ENCODE measurements at regions not wholly inside any gene's neighbourhood (a gene's known extent, or its start where the extent isn't known, plus 50 kb on each side); places are given as distances from the start of the nearest gene placed in this dataset.
"Not testable (repeated sequence)": the region's sequence is repeated elsewhere in the genome, so short reads cannot be mapped to it uniquely, and the experiment has no call there.

GRCh38 chr7:109386959-109387358 lies 817.3 kb downstream of the DNAJB9 start:
- Histone ChIP-seq H3K9me3 (replicated peaks) (no peaks in the 10 kb centered on the region), H3K27me3 (replicated peaks) (no peaks in the 10 kb centered on the region), H3K27ac (no peak overlapping the region), H3K36me3 (no peaks in the 10 kb centered on the region), H3K4me3 (no peak overlapping the region), H3K4me1 (replicated peaks) (no peaks in the 10 kb centered on the region)
- DNase-seq (ENCODE audit: low read depth in 1 of 2, low spot score in 2 of 2): no peak

DNA sequence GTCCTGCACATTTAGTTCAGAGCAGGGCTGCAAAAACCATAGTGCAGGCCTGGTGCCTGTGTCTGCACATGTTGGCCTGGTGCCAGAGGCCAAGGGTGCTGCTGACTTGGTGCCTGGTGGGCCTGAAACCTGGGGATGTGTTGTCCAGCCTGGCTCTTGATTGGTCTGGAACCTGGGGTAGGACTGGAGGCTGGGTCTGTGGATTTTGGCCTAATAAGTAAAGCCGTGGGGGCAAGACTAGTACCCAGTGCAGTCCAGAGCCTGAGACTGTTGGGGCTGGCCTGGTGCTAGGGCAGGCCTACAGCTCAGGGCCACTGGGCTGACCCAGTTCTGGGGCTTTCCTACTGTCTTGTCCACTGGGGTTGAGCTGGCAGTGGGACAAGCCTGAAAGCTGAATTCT lies 817.9 kb downstream of the DNAJB9 start:
- Histone ChIP-seq H3K27ac (no peak overlapping the region), H3K9me3 (replicated peaks) (no peaks in the 10 kb centered on the region), H3K4me1 (replicated peaks) (no peaks in the 10 kb centered on the region), H3K36me3 (no peaks in the 10 kb centered on the region), H3K27me3 (replicated peaks) (no peaks in the 10 kb centered on the region), H3K4me3 (no peak overlapping the region)
- DNase-seq (ENCODE audit: low read depth in 1 of 2, low spot score in 2 of 2): peak in 1 of 2 experiments; percentile 28

- Histone ChIP-seq H3K27ac (no peak overlapping the region), H3K36me3 (no peaks in the 10 kb centered on the region), H3K4me3 (no peak overlapping the region), H3K9me3 (replicated peaks) (no peaks in the 10 kb centered on the region), H3K27me3 (replicated peaks) (no peaks in the 10 kb centered on the region), H3K4me1 (replicated peaks) (no peaks in the 10 kb centered on the region)
- no peak for DNase-seq (ENCODE audit: low read depth in 1 of 2, low spot score in 2 of 2)
Observed at GRCh38 chr7:109391240-109391639, 821.6 kb downstream of the DNAJB9 start.

DNA sequence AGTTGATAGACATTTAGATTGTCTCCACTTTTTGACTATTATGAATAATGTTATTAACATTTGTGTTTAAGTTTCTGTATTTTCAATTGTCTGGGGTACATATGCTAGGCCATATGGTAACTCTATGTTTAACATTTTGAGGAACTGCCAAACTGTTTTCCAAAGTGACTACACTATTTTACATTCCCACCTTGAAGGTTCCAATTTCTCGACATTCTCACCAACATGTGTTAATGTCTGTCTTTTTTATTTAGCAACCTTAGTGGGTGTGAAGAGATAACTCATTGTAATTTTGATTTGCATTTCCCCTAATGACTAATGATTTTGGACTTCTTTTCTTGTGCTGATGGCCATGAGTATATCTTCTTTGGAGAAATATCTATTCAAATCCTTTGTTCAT lies 832.4 kb downstream of the DNAJB9 start:
- Histone ChIP-seq H3K4me1 (replicated peaks) (no peaks in the 10 kb centered on the region), H3K27ac (no peak overlapping the region), H3K27me3 (replicated peaks) (no peaks in the 10 kb centered on the region), H3K9me3 (replicated peaks) (no peaks in the 10 kb centered on the region), H3K36me3 (no peaks in the 10 kb centered on the region), H3K4me3 (no peak overlapping the region)
- no peak for DNase-seq (ENCODE audit: low read depth in 1 of 2, low spot score in 2 of 2)

- no peaks in the 10 kb centered on the region for H3K9me3 ChIP-seq (replicated peaks)
- no peaks in the 10 kb centered on the region for H3K4me1 ChIP-seq (replicated peaks)
- no peaks in the 10 kb centered on the region for H3K36me3 ChIP-seq
- no peak overlapping the region for H3K27ac ChIP-seq
- no peak overlapping the region for H3K4me3 ChIP-seq
- H3K27me3 ChIP-seq (replicated peaks): no peaks in the 10 kb centered on the region
- DNase-seq (ENCODE audit: low read depth in 1 of 2, low spot score in 2 of 2): no peak
Observed at GRCh38 chr7:109407756-109408155, 838.1 kb downstream of the DNAJB9 start.

DNA sequence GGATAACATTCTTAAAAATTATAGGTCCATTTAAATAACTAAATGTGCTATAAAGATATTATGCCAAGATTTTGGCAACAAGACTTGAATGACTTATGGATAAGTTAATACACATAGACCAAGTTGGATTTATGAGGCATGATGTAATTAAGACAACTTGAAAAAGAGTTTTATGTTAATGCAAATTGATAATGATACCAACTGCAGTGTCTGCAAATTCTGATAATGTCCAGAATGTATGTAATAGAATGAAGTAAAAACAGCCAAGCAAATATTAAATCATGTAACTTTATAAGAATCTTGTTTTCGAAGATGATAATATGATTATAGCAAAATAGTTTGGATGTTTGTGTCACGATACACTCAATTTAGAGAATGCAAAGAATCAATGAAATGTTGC lies 868.3 kb downstream of the DNAJB9 start:
- Histone ChIP-seq H3K9me3 (replicated peaks) (0 out of 2 replicates have a peak, but pooled peaks cover 2% of the 10 kb centered on the region), H3K27ac (no peak overlapping the region), H3K27me3 (replicated peaks) (no peaks in the 10 kb centered on the region), H3K4me1 (replicated peaks) (no peaks in the 10 kb centered on the region), H3K4me3 (no peak overlapping the region), H3K36me3 (no peaks in the 10 kb centered on the region)
- DNase-seq (ENCODE audit: low read depth in 1 of 2, low spot score in 2 of 2): no peak

DNA sequence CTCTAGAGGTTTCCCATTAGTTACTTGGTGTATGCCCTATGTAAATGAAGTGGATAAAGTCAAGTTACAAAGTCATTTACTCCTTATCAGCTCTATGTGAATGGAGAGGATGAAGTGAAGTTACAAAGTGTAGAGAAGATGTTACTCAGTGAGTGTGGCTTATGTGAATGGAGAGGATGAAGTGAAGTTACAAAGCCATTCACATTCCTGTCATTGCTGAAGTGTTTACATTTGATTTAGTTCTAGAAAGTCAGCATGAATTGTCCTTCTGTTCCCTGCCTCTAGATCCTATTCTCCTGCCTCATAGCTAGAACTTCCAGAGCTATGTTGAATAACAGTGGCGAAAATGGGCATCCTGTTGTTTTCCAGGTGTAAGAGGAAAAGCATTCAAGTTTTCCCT lies 880.1 kb downstream of the DNAJB9 start:
- no peaks in the 10 kb centered on the region for H3K36me3 ChIP-seq
- no peak overlapping the region for H3K27ac ChIP-seq
- no peak overlapping the region for H3K4me3 ChIP-seq
- H3K4me1 ChIP-seq (replicated peaks): no peaks in the 10 kb centered on the region
- no peaks in the 10 kb centered on the region for H3K9me3 ChIP-seq (replicated peaks)
- no peaks in the 10 kb centered on the region for H3K27me3 ChIP-seq (replicated peaks)
- no peak for DNase-seq (ENCODE audit: low read depth in 1 of 2, low spot score in 2 of 2)

DNA sequence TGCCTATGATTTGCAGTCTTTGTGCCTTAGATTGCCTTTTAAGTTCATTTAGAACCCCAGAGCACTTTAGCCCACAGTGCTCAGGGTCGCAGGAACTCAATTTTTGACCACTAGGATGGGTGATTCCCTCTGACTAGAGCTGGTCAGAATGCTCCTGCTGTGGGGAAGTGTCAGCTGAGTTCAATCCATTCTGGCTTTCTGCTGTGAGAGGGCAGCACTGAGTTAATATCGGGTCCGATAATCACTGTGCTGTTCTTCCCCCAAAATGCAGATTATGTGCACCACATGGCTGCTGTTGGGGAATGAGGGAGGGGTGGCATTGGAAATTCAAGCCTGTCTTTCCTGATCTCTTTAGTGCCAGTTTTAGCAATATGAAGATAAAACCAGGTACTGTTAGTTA lies 886.4 kb downstream of the DNAJB9 start:
- Histone ChIP-seq H3K4me1 (replicated peaks) (no peaks in the 10 kb centered on the region), H3K36me3 (no peaks in the 10 kb centered on the region), H3K9me3 (replicated peaks) (no peaks in the 10 kb centered on the region), H3K27me3 (replicated peaks) (no peaks in the 10 kb centered on the region), H3K27ac (no peak overlapping the region), H3K4me3 (no peak overlapping the region)
- DNase-seq (ENCODE audit: low read depth in 1 of 2, low spot score in 2 of 2): no peak

- Histone ChIP-seq H3K4me1 (replicated peaks) (no peaks in the 10 kb centered on the region), H3K27me3 (replicated peaks) (no peaks in the 10 kb centered on the region), H3K4me3 (no peak overlapping the region), H3K27ac (no peak overlapping the region), H3K9me3 (replicated peaks) (no peaks in the 10 kb centered on the region), H3K36me3 (no peaks in the 10 kb centered on the region)
- DNase-seq (ENCODE audit: low read depth in 1 of 2, low spot score in 2 of 2): no peak
Observed at GRCh38 chr7:109460296-109460695, 890.6 kb downstream of the DNAJB9 start.

DNA sequence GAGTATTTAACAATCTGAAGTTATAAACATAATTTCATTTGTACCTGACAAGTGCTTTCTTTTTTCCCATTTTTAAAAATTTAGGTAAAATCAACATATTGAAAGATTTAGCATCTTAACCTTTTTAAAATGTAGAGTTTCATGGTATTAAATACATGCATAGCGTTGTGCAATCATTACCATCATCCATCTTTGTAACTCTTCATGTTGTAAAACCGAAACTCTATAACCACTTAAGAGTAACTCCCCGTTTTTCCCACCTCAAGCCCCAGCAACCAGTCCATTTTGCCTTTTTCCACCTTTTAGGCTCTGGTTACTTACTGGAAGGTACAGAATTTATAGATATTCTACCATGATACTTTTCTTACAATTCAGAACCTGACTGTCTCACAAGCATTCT lies 892.5 kb downstream of the DNAJB9 start:
- Histone ChIP-seq H3K4me1 (replicated peaks) (no peaks in the 10 kb centered on the region), H3K27ac (no peak overlapping the region), H3K27me3 (replicated peaks) (no peaks in the 10 kb centered on the region), H3K36me3 (no peaks in the 10 kb centered on the region), H3K4me3 (no peak overlapping the region), H3K9me3 (replicated peaks) (no peaks in the 10 kb centered on the region)
- DNase-seq (ENCODE audit: low read depth in 1 of 2, low spot score in 2 of 2): no peak

GRCh38 chr7:109467729-109468128 lies 898.1 kb downstream of the DNAJB9 start:
- H3K36me3 ChIP-seq; H3K4me3 ChIP-seq; H3K4me1 ChIP-seq (replicated peaks); H3K27me3 ChIP-seq (replicated peaks); H3K27ac ChIP-seq; DNase-seq (ENCODE audit: low read depth in 1 of 2, low spot score in 2 of 2); H3K9me3 ChIP-seq (replicated peaks): not testable (repeated sequence)

GRCh38 chr7:109473172-109473571 lies 903.5 kb downstream of the DNAJB9 start:
- Histone ChIP-seq H3K4me1 (replicated peaks) (no peaks in the 10 kb centered on the region), H3K27ac (no peak overlapping the region), H3K9me3 (replicated peaks) (no peaks in the 10 kb centered on the region), H3K27me3 (replicated peaks) (no peaks in the 10 kb centered on the region), H3K4me3 (no peak overlapping the region), H3K36me3 (no peaks in the 10 kb centered on the region)
- DNase-seq (ENCODE audit: low read depth in 1 of 2, low spot score in 2 of 2): no peak

DNA sequence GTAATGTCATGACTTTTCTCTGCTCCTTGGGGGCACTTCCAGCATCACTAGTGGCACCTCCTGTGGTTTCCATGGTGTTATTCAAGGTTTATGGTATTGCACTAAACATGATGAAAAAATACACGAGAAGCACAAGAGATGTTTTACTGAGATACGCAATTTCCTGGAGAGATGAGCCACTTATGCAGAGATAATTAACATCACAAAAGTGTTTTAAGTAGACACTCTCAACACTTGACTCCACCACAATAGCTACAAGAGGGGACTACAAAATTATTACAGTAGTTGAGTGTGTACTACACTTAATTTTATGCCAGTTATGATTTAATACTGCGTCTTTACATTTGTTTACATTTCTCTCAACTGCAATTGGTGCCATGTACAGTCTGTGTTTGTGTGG lies 906.7 kb downstream of the DNAJB9 start:
- DNase-seq (ENCODE audit: low read depth in 1 of 2, low spot score in 2 of 2): no peak
- no peaks in the 10 kb centered on the region for H3K9me3 ChIP-seq (replicated peaks)
- no peak overlapping the region for H3K4me3 ChIP-seq
- no peaks in the 10 kb centered on the region for H3K4me1 ChIP-seq (replicated peaks)
- H3K27ac ChIP-seq: no peak overlapping the region
- H3K27me3 ChIP-seq (replicated peaks): no peaks in the 10 kb centered on the region
- no peaks in the 10 kb centered on the region for H3K36me3 ChIP-seq

DNA sequence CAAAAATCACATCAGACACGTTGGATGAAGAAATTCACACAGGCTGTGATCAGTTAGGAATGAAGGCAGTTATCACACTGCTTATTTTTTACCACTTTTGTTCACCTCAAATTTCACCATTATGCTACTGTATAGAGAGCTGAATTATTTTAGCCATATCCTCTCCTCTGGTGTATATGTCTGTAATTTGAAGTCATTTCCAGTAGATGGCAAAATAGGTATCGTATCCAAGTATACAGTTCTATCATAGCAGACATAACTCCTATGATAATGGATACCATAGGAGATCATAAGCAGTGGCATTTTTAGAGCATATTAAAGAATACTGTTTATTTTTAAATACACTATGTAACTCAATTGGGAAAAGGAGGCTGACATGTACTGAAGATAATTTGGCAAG lies 909.7 kb downstream of the DNAJB9 start:
- no peaks in the 10 kb centered on the region for H3K4me1 ChIP-seq (replicated peaks)
- H3K9me3 ChIP-seq (replicated peaks): no peaks in the 10 kb centered on the region
- no peak for DNase-seq (ENCODE audit: low read depth in 1 of 2, low spot score in 2 of 2)

DNA sequence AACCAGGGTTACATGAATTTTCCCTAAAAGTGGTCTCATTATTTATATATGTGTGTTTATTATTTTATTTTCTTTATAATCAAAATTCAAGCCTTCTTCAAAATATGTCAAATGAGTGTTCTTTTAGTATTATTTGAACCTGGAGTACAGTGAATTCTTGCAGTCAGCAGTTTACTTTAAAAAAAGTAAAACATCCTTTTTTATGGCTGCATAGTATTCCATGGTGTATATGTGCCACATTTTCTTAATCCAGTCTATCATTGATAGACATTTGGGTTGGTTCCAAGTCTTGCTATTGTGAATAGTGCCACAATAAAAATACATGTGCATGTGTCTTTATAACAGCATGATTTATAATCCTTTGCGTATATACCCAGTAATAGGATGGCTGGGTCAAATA lies 920.9 kb downstream of the DNAJB9 start:
- not testable (repeated sequence) for H3K4me1 ChIP-seq (replicated peaks); H3K27me3 ChIP-seq (replicated peaks); DNase-seq (ENCODE audit: low read depth in 1 of 2, low spot score in 2 of 2); H3K36me3 ChIP-seq; H3K27ac ChIP-seq; H3K9me3 ChIP-seq (replicated peaks); H3K4me3 ChIP-seq

More for the DNA sequence above, 909.7 kb downstream of the DNAJB9 start:
- Histone ChIP-seq H3K4me3 (no peak overlapping the region), H3K36me3 (no peaks in the 10 kb centered on the region), H3K27me3 (replicated peaks) (no peaks in the 10 kb centered on the region), H3K27ac (no peak overlapping the region)
